ENCODE measurements at regions not wholly inside any gene's neighbourhood (a gene's known extent, or its start where the extent isn't known, plus 50 kb on each side); places are given as distances from the start of the nearest gene placed in this dataset.

- no peak for DNase-seq
Observed at GRCh38 chr3:46146548-46146947, 61.6 kb downstream of the CCR1 start.

GRCh38 chr3:46146021-46146420, 62.1 kb downstream of the CCR1 start:
- DNase-seq = no peak

GRCh38 chr3:46145147-46145546, 63.0 kb downstream of the CCR1 start:
- no peak for DNase-seq

GRCh38 chr3:46143951-46144473, 64.1 kb downstream of the CCR1 start:
- DNase-seq = no peak

GRCh38 chr3:46141813-46142212, 66.3 kb downstream of the CCR1 start:
- no peak for DNase-seq

GRCh38 chr3:46138581-46138980, 69.5 kb downstream of the CCR1 start:
- DNase-seq = no peak

- no peak for DNase-seq
Observed at GRCh38 chr3:46135475-46135874, 72.6 kb downstream of the CCR1 start.

- DNase-seq = no peak
Observed at GRCh38 chr3:46133285-46133684, 74.8 kb downstream of the CCR1 start.

GRCh38 chr3:46132565-46132964, 75.5 kb downstream of the CCR1 start:
- DNase-seq = no peak

- DNase-seq = no peak
Observed at GRCh38 chr3:46131884-46132450, 76.1 kb downstream of the CCR1 start.

GRCh38 chr3:46130631-46131310, 77.3 kb downstream of the CCR1 start:
- DNase-seq = no peak

- DNase-seq = no peak
Observed at GRCh38 chr3:46129588-46130272, 78.4 kb downstream of the CCR1 start.

- no peak for DNase-seq
Observed at GRCh38 chr3:46127503-46127902, 80.6 kb downstream of the CCR1 start.

- DNase-seq = no peak
Observed at GRCh38 chr3:46124216-46125177, 83.6 kb downstream of the CCR1 start.

GRCh38 chr3:46123646-46124045, 84.5 kb downstream of the CCR1 start:
- DNase-seq = no peak

- DNase-seq = no peak
Observed at GRCh38 chr3:46122091-46122490, 86.0 kb downstream of the CCR1 start.

GRCh38 chr3:46120983-46121382, 87.1 kb downstream of the CCR1 start:
- no peak for DNase-seq

- no peak for DNase-seq
Observed at GRCh38 chr3:46119709-46120498, 88.2 kb downstream of the CCR1 start.

GRCh38 chr3:46119253-46119652, 88.9 kb downstream of the CCR1 start:
- no peak for DNase-seq

GRCh38 chr3:46116996-46117395, 89.7 kb upstream of the XCR1 start:
- DNase-seq = no peak

GRCh38 chr3:46114323-46114988, 87.2 kb upstream of the XCR1 start:
- no peak for DNase-seq

- no peak for DNase-seq
Observed at GRCh38 chr3:46113608-46114007, 86.3 kb upstream of the XCR1 start.
